Left lobe of liver (tissue), 2 donors: ENCODE measurements at regions not wholly inside any gene's neighbourhood (a gene's known extent, or its start where the extent isn't known, plus 50 kb on each side); places are given as distances from the start of the nearest gene placed in this dataset.

ENCODE experiments used
- ATAC-seq: fragments of 200-7000 bp; cut with Tn5 transposase; one replicate; pipeline ENCODE4 v1.9.1; 2020; ENCODE audit warnings: mild to moderate bottlenecking, moderate library complexity
- DNase-seq: peaks from one replicate; pipeline ENCODE4 v3.0.0-alpha.2; 2020; ENCODE audit warnings: low spot score
- donor health status: DM: no; HTN: no; CAD: no; lungs with moderate emphysema.
- donor health status: DM: no; HTN: yes; CAD: no.

- ATAC-seq: no peak
- DNase-seq: no peak
Measured at GRCh38 chr7:24508316-24508715, 64.9 kb upstream of the PALS2 start.

GRCh38 chr7:24510759-24511158 lies 62.5 kb upstream of the PALS2 start:
- ATAC-seq: no peak
- no peak for DNase-seq

GRCh38 chr7:24517166-24517565 lies 56.1 kb upstream of the PALS2 start:
- ATAC-seq (no peak), DNase-seq (no peak)

- DNase-seq (no peak), ATAC-seq (no peak)
Measured at GRCh38 chr7:24521917-24522623, 51.2 kb upstream of the PALS2 start.
